Esophagus mucosa (tissue), 1 donor: ENCODE measurements at regions not wholly inside any gene's neighbourhood (a gene's known extent, or its start where the extent isn't known, plus 50 kb on each side); places are given as distances from the start of the nearest gene placed in this dataset.

Source experiments
- ATAC-seq: fragments of 200-7000 bp; cut with Tn5 transposase; one replicate; pipeline ENCODE4 v1.9.1; 2020
- donor health status: DM: yes; HTN: yes; CAD: no.

- ATAC-seq: no peak
Observed at GRCh38 chr16:51649631-51650030, 498.6 kb upstream of the SALL1 start.

GRCh38 chr16:51648526-51648925 lies 497.5 kb upstream of the SALL1 start:
- ATAC-seq: no peak

GRCh38 chr16:51641191-51641765 lies 490.2 kb upstream of the SALL1 start:
- no peak for ATAC-seq

GRCh38 chr16:51640196-51640595 lies 489.1 kb upstream of the SALL1 start:
- ATAC-seq: no peak

- ATAC-seq: no peak
Observed at GRCh38 chr16:51638339-51639135, 487.5 kb upstream of the SALL1 start.

GRCh38 chr16:51637770-51638094 lies 486.7 kb upstream of the SALL1 start:
- ATAC-seq: no peak

- peak; percentile 15 for ATAC-seq
Observed at GRCh38 chr16:51636920-51637769, 486.1 kb upstream of the SALL1 start.

GRCh38 chr16:51635181-51635580 lies 484.1 kb upstream of the SALL1 start:
- ATAC-seq: no peak

- no peak for ATAC-seq
Observed at GRCh38 chr16:51630076-51630475, 479.0 kb upstream of the SALL1 start.

GRCh38 chr16:51629576-51629975 lies 478.5 kb upstream of the SALL1 start:
- no peak for ATAC-seq

GRCh38 chr16:51624080-51624775 lies 473.2 kb upstream of the SALL1 start:
- ATAC-seq: no peak

- ATAC-seq: no peak
Observed at GRCh38 chr16:51621610-51622009, 470.5 kb upstream of the SALL1 start.

- ATAC-seq: no peak
Observed at GRCh38 chr16:51615141-51615540, 464.1 kb upstream of the SALL1 start.

- no peak for ATAC-seq
Observed at GRCh38 chr16:51607201-51607651, 456.2 kb upstream of the SALL1 start.

- no peak for ATAC-seq
Observed at GRCh38 chr16:51596247-51596646, 445.2 kb upstream of the SALL1 start.

- ATAC-seq: no peak
Observed at GRCh38 chr16:51592535-51593300, 441.6 kb upstream of the SALL1 start.

GRCh38 chr16:51592001-51592501 lies 441.0 kb upstream of the SALL1 start:
- ATAC-seq: no peak

GRCh38 chr16:51591480-51591879 lies 440.4 kb upstream of the SALL1 start:
- ATAC-seq: no peak

- no peak for ATAC-seq
Observed at GRCh38 chr16:51579652-51580360, 428.7 kb upstream of the SALL1 start.

GRCh38 chr16:51577621-51578303 lies 426.7 kb upstream of the SALL1 start:
- ATAC-seq: peak; percentile 94
